Loucy (cell line): ENCODE measurements at regions not wholly inside any gene's neighbourhood (a gene's known extent, or its start where the extent isn't known, plus 50 kb on each side); places are given as distances from the start of the nearest gene placed in this dataset.

ENCODE experiments used
- H2AFZ ChIP-seq: fragments of 200-600 bp; sonication (generic); 2 replicates; pipeline ENCODE4 v1.6.0; 2016; ENCODE audit warnings: antibody characterized with exemption, mild to moderate bottlenecking, low read length, moderate library complexity
- H3F3A ChIP-seq: fragments of 200-600 bp; 2 replicates; pipeline ENCODE4 v1.6.0; 2016; ENCODE audit warnings: antibody characterized with exemption, low read depth, mild to moderate bottlenecking
- H3K27me3 ChIP-seq: fragments of 200-600 bp; sonication (generic); 2 replicates; pipeline ENCODE4 v1.6.1; 2014; ENCODE audit warnings: low read length, mild to moderate bottlenecking; ENCODE audit not compliant: insufficient read depth, poor library complexity, severe bottlenecking
- H3K36me3 ChIP-seq: fragments of 200-600 bp; sonication (generic); 2 replicates; pipeline ENCODE4 v1.6.1; 2016; ENCODE audit warnings: low read length; ENCODE audit not compliant: insufficient read depth
- H3K4me1 ChIP-seq: fragments of 200-600 bp; sonication (generic); 2 replicates; pipeline ENCODE4 v1.5.1; 2014; ENCODE audit warnings: low read length, mild to moderate bottlenecking; ENCODE audit not compliant: insufficient read depth, poor library complexity, severe bottlenecking
- H3K4me2 ChIP-seq: fragments of 200-600 bp; sonication (generic); 2 replicates; pipeline ENCODE4 v1.6.0; 2014; ENCODE audit warnings: antibody characterized with exemption, low read length, low read depth, mild to moderate bottlenecking; ENCODE audit not compliant: poor library complexity, severe bottlenecking
- H3K4me3 ChIP-seq: fragments of 200-600 bp; sonication (generic); 2 replicates; pipeline ENCODE4 v1.5.1; 2014; ENCODE audit warnings: low read length, mild to moderate bottlenecking, mixed read lengths; ENCODE audit not compliant: poor library complexity, severe bottlenecking
- H3K79me2 ChIP-seq: fragments of 200-600 bp; sonication (generic); 2 replicates; pipeline ENCODE4 v1.6.1; 2014; ENCODE audit warnings: low read length; ENCODE audit not compliant: insufficient read depth
- H3K9ac ChIP-seq: fragments of 200-600 bp; sonication (generic); 2 replicates; pipeline ENCODE4 v1.6.0; 2014; ENCODE audit warnings: mild to moderate bottlenecking, low read depth, low read length, moderate library complexity; ENCODE audit not compliant: poor library complexity, severe bottlenecking
- H3K9me2 ChIP-seq: fragments of 200-600 bp; sonication (generic); replicated peaks from 2 replicates; pipeline ENCODE4 v1.6.1; 2016; ENCODE audit warnings: low read depth, low read length, mixed read lengths
- H3K9me3 ChIP-seq: fragments of 200-600 bp; sonication (generic); 2 replicates; pipeline ENCODE4 v1.6.1; 2014; ENCODE audit warnings: mild to moderate bottlenecking, antibody characterized with exemption, low read length, low read depth; ENCODE audit not compliant: insufficient read depth
- H4K20me1 ChIP-seq: fragments of 200-600 bp; sonication (generic); 2 replicates; pipeline ENCODE4 v1.6.0; 2014; ENCODE audit warnings: antibody characterized with exemption, low read length, mild to moderate bottlenecking; ENCODE audit not compliant: insufficient read depth, poor library complexity, severe bottlenecking
- EZH2phosphoT487 ChIP-seq: fragments of 200-600 bp; IDR thresholded peaks from 2 replicates; pipeline ENCODE4 v1.6.1; 2018; ENCODE audit warnings: antibody characterized with exemption, mild to moderate bottlenecking, moderate library complexity, borderline replicate concordance
- TF ChIP-seq, protein P1 (sequence below): fragments of 200-600 bp; sonication (generic); conservative IDR thresholded peaks from 2 replicates; pipeline ENCODE4 v1.5.1; 2014; ENCODE audit warnings: mild to moderate bottlenecking, antibody characterized with exemption, low read length

DNA sequence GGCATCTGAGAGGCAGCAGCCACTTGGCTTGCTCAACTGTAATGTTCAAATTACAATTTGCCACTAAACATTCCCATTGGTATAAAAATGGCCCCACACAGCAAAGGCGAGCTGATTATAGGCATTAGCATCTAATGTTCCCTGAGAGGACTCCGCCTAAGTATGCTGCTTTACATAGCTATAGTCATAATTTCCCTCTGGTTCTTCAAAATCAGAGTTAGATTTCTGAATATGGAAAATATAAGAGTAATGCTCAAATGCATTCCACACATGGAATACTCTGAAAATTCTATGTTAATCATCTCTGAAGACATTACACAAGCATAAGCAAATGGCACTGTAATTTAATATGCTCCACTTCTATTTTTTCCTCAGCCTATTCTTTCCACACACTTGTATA lies 83.7 kb upstream of the BTG1 start:
- H3K9me2 ChIP-seq = 0 out of 2 replicates have a peak, but pooled peaks cover 4% of the 10 kb centered on the region
- no peak overlapping the region for H3K4me3 ChIP-seq
- no peaks in the 10 kb centered on the region for H3K27me3 ChIP-seq
- no peak for TF ChIP-seq EZH2phosphoT487
- TF ChIP-seq, protein P1, sequence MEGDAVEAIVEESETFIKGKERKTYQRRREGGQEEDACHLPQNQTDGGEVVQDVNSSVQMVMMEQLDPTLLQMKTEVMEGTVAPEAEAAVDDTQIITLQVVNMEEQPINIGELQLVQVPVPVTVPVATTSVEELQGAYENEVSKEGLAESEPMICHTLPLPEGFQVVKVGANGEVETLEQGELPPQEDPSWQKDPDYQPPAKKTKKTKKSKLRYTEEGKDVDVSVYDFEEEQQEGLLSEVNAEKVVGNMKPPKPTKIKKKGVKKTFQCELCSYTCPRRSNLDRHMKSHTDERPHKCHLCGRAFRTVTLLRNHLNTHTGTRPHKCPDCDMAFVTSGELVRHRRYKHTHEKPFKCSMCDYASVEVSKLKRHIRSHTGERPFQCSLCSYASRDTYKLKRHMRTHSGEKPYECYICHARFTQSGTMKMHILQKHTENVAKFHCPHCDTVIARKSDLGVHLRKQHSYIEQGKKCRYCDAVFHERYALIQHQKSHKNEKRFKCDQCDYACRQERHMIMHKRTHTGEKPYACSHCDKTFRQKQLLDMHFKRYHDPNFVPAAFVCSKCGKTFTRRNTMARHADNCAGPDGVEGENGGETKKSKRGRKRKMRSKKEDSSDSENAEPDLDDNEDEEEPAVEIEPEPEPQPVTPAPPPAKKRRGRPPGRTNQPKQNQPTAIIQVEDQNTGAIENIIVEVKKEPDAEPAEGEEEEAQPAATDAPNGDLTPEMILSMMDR = no peak
- no peak overlapping the region for H3K9ac ChIP-seq
- no peak overlapping the region for H3K4me2 ChIP-seq
- H3K79me2 ChIP-seq = no peaks in the 10 kb centered on the region
- H3K9me3 ChIP-seq = no peaks in the 10 kb centered on the region
- peaks cover under 1% of the 10 kb centered on the region for H3K4me1 ChIP-seq
- no peak overlapping the region for H2AFZ ChIP-seq
- no peaks in the 10 kb centered on the region for H3K36me3 ChIP-seq
- no peaks in the 10 kb centered on the region for H4K20me1 ChIP-seq
- no peaks in the 10 kb centered on the region for H3F3A ChIP-seq

DNA sequence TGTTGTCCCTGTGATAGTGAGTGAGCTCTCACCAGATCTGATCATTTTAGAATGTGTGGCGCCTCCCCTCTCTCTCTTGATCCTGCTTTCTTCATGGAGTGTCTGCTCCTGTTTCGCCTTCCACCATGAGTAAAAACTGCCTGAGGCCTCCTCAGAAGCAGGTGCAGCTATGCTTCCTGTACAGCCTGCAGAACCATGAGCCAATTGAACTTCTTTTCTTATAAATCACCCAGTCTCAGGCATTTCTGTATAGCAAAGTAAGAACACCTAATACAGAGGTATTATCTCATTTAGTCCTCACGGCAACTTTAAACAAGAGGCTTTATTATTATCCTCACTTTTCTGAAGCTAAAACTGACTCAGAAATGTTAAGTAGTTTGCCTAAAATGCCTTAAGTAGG lies 81.3 kb upstream of the BTG1 start:
- no peak overlapping the region for H3K9ac ChIP-seq
- no peaks in the 10 kb centered on the region for H3K79me2 ChIP-seq
- H4K20me1 ChIP-seq = no peaks in the 10 kb centered on the region
- no peaks in the 10 kb centered on the region for H3F3A ChIP-seq
- H3K4me1 ChIP-seq = no peaks in the 10 kb centered on the region
- no peak overlapping the region for H3K4me2 ChIP-seq
- no peaks in the 10 kb centered on the region for H3K9me3 ChIP-seq
- H3K27me3 ChIP-seq = no peaks in the 10 kb centered on the region
- no peak overlapping the region for H2AFZ ChIP-seq
- no peak overlapping the region for H3K4me3 ChIP-seq
- H3K36me3 ChIP-seq = no peaks in the 10 kb centered on the region
- TF ChIP-seq EZH2phosphoT487 = no peak
- TF ChIP-seq, protein P1 = no peak
- H3K9me2 ChIP-seq = 0 out of 2 replicates have a peak, but pooled peaks cover 4% of the 10 kb centered on the region

DNA sequence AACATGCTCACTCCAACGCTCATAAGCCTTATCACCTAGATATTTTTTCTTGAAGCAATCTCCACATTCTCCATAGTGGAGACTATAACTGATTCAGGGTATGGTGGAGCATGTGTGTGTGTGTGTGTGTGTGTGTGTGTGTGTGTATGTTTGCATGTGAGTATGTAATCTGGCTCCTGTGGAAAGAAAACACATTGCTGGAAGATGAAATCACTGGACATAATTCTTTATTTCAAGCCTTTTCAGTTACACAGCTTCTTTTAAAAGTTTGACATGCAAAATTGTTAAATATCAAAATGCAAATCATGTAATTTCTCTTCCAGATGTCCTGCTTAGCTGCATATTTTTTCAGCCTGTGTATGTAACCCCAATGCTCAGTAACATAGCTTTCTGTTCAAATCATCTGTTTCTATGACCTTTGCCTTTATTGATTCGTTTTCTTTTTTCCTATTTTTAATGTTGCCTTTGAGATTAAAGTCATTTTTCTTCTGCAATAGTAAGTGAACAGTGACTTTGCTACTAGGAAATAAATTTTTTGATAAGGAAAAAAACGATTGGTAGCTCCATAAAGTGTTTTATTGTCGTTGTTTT lies 80.5 kb upstream of the BTG1 start:
- H3K4me2 ChIP-seq = no peak overlapping the region
- no peak overlapping the region for H3K4me3 ChIP-seq
- no peaks in the 10 kb centered on the region for H4K20me1 ChIP-seq
- H2AFZ ChIP-seq = no peak overlapping the region
- H3K27me3 ChIP-seq = no peaks in the 10 kb centered on the region
- H3K9ac ChIP-seq = no peak overlapping the region
- no peaks in the 10 kb centered on the region for H3K36me3 ChIP-seq
- H3F3A ChIP-seq = no peaks in the 10 kb centered on the region
- no peaks in the 10 kb centered on the region for H3K79me2 ChIP-seq
- H3K9me3 ChIP-seq = no peaks in the 10 kb centered on the region
- H3K9me2 ChIP-seq = 0 out of 2 replicates have a peak, but pooled peaks cover 4% of the 10 kb centered on the region
- no peak for TF ChIP-seq EZH2phosphoT487
- TF ChIP-seq, protein P1 = no peak
- no peaks in the 10 kb centered on the region for H3K4me1 ChIP-seq
